Fibroblast of lung (primary cell): ENCODE measurements at regions not wholly inside any gene's neighbourhood (a gene's known extent, or its start where the extent isn't known, plus 50 kb on each side); places are given as distances from the start of the nearest gene placed in this dataset.
A peak's percentile ranks its signal among the peaks of the same experiment; 100 is the strongest.

Experiments
- DNase-seq, 2 donors: peaks; one replicate each; pipeline versions ENCODE4 v3.0.0 to v3.0.0-alpha.2; 2010; ENCODE audit warnings: low read depth in 2 of 2
- H2AFZ ChIP-seq: 2 replicates; pipeline ENCODE4 v1.5.1; 2012; ENCODE audit warnings: low read length, control low read depth, inconsistent platforms
- H3K27ac ChIP-seq: 2 replicates; pipeline ENCODE4 v1.5.1; 2011; ENCODE audit warnings: low read length, control low read depth; ENCODE audit not compliant: insufficient read depth
- H3K27me3 ChIP-seq: 2 replicates; pipeline ENCODE4 v1.5.1; 2011; ENCODE audit warnings: mild to moderate bottlenecking, low read length; ENCODE audit not compliant: control insufficient read depth, insufficient read depth
- H3K36me3 ChIP-seq: 2 replicates; pipeline ENCODE4 v1.5.1; 2011; ENCODE audit warnings: low read length; ENCODE audit not compliant: control insufficient read depth, insufficient read depth
- H3K4me1 ChIP-seq: 2 replicates; pipeline ENCODE4 v1.5.1; 2011; ENCODE audit warnings: low read length; ENCODE audit not compliant: control insufficient read depth, insufficient read depth; ENCODE audit errors: extremely low read depth
- H3K4me2 ChIP-seq: 2 replicates; pipeline ENCODE4 v1.5.1; 2011; ENCODE audit warnings: low read length, control low read depth; ENCODE audit not compliant: insufficient read depth; ENCODE audit errors: extremely low read depth
- H3K4me3 ChIP-seq, 4 experiments: fragments of 200-600 bp in 1 of 4; sonication (generic) in 1 of 4; replicated peaks in 1 of 4; 2 replicates each; pipeline ENCODE4 v1.5.1; 2011 to 2016; ENCODE audit warnings: low read length in 4 of 4, low read depth in 3 of 4, mild to moderate bottlenecking in 3 of 4, control low read depth in 2 of 4, inconsistent platforms in 1 of 4, mixed read lengths in 1 of 4; ENCODE audit not compliant: insufficient read depth in 1 of 4; ENCODE audit errors: control extremely low read depth in 1 of 4
- H3K79me2 ChIP-seq: 2 replicates; pipeline ENCODE4 v1.5.1; 2012; ENCODE audit warnings: mild to moderate bottlenecking, low read length, inconsistent platforms; ENCODE audit not compliant: control insufficient read depth, insufficient read depth
- H3K9ac ChIP-seq: 2 replicates; pipeline ENCODE4 v1.5.1; 2011; ENCODE audit warnings: mild to moderate bottlenecking, low read length, control low read depth; ENCODE audit not compliant: insufficient read depth
- H3K9me3 ChIP-seq: 2 replicates; pipeline ENCODE4 v1.5.1; 2012; ENCODE audit warnings: low read depth, low read length; ENCODE audit not compliant: control insufficient read depth, insufficient read depth
- H4K20me1 ChIP-seq: 2 replicates; pipeline ENCODE4 v1.5.1; 2011; ENCODE audit warnings: low read length; ENCODE audit not compliant: control insufficient read depth, insufficient read depth; ENCODE audit errors: extremely low read depth
- EZH2 ChIP-seq: IDR thresholded peaks from 2 replicates; pipeline ENCODE4 v1.5.1; 2012; ENCODE audit warnings: low read length, control low read depth, mild to moderate bottlenecking; ENCODE audit errors: missing control alignments
- TF ChIP-seq, protein P1 (sequence below), 2 donors: IDR thresholded peaks in 1 of 2; conservative IDR thresholded peaks in 1 of 2; 1 replicate in 1 of 2; 2 replicates in 1 of 2; pipeline ENCODE4 v1.5.1; 2011 to 2012; ENCODE audit warnings: low read length in 2 of 2, control low read depth in 1 of 2, inconsistent platforms in 1 of 2, low read depth in 1 of 2, mild to moderate bottlenecking in 1 of 2

- H3K4me2 ChIP-seq, result no peak overlapping the region
- no peaks in the 10 kb centered on the region for H3K36me3 ChIP-seq
- H3K4me1 ChIP-seq, result no peaks in the 10 kb centered on the region
- H3K27ac ChIP-seq, result no peak overlapping the region
- no peaks in the 10 kb centered on the region for H3K27me3 ChIP-seq
- no peaks in the 10 kb centered on the region for H4K20me1 ChIP-seq
- TF ChIP-seq, protein P1, sequence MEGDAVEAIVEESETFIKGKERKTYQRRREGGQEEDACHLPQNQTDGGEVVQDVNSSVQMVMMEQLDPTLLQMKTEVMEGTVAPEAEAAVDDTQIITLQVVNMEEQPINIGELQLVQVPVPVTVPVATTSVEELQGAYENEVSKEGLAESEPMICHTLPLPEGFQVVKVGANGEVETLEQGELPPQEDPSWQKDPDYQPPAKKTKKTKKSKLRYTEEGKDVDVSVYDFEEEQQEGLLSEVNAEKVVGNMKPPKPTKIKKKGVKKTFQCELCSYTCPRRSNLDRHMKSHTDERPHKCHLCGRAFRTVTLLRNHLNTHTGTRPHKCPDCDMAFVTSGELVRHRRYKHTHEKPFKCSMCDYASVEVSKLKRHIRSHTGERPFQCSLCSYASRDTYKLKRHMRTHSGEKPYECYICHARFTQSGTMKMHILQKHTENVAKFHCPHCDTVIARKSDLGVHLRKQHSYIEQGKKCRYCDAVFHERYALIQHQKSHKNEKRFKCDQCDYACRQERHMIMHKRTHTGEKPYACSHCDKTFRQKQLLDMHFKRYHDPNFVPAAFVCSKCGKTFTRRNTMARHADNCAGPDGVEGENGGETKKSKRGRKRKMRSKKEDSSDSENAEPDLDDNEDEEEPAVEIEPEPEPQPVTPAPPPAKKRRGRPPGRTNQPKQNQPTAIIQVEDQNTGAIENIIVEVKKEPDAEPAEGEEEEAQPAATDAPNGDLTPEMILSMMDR (conservative IDR thresholded peaks at IDR 0.05 in 1 of 2, IDR thresholded peaks at IDR 0.05 in 1 of 2; ENCODE audit: low read depth in 1 of 2, low read length in 2 of 2), result no peak
- no peak for TF ChIP-seq EZH2
- no peaks in the 10 kb centered on the region for H3K79me2 ChIP-seq
- H3K9ac ChIP-seq, result no peak overlapping the region
- DNase-seq, result no peak
- no peak overlapping the region for H2AFZ ChIP-seq
- no peak overlapping the region for H3K4me3 ChIP-seq
- H3K9me3 ChIP-seq, result no peaks in the 10 kb centered on the region
These were observed 160.1 kb upstream of the GYPA start for GRCh38 chr4:144300616-144301015.

GRCh38 chr4:144302704-144303536 lies 162.4 kb upstream of the GYPA start:
- Histone ChIP-seq H3K79me2 (no peaks in the 10 kb centered on the region), H3K9ac (no peak overlapping the region), H3K27me3 (no peaks in the 10 kb centered on the region), H3K27ac (no peak overlapping the region), H2AFZ (no peak overlapping the region), H3K36me3 (no peaks in the 10 kb centered on the region), H3K9me3 (no peaks in the 10 kb centered on the region), H4K20me1 (no peaks in the 10 kb centered on the region), H3K4me2 (no peak overlapping the region), H3K4me1 (no peaks in the 10 kb centered on the region), H3K4me3 (no peak overlapping the region)
- DNase-seq, result no peak
- TF ChIP-seq EZH2, result no peak
- TF ChIP-seq, protein P1 (conservative IDR thresholded peaks at IDR 0.05 in 1 of 2, IDR thresholded peaks at IDR 0.05 in 1 of 2; ENCODE audit: low read depth in 1 of 2, low read length in 2 of 2), result no peak

GRCh38 chr4:144304025-144304424 lies 163.5 kb upstream of the GYPA start:
- no peaks in the 10 kb centered on the region for H3K9me3 ChIP-seq
- H3K27ac ChIP-seq, result no peak overlapping the region
- peak in 1 of 2 donors; percentile 15 for DNase-seq
- H3K79me2 ChIP-seq, result no peaks in the 10 kb centered on the region
- H3K4me1 ChIP-seq, result no peaks in the 10 kb centered on the region
- H3K9ac ChIP-seq, result no peak overlapping the region
- H3K36me3 ChIP-seq, result no peaks in the 10 kb centered on the region
- H3K27me3 ChIP-seq, result no peaks in the 10 kb centered on the region
- H3K4me2 ChIP-seq, result no peak overlapping the region
- no peak for TF ChIP-seq EZH2
- TF ChIP-seq, protein P1 (conservative IDR thresholded peaks at IDR 0.05 in 1 of 2, IDR thresholded peaks at IDR 0.05 in 1 of 2; ENCODE audit: low read depth in 1 of 2, low read length in 2 of 2), result no peak
- no peaks in the 10 kb centered on the region for H4K20me1 ChIP-seq
- H3K4me3 ChIP-seq, result no peak overlapping the region
- no peak overlapping the region for H2AFZ ChIP-seq
